Progenitor cell of endocrine pancreas (in vitro differentiated cells): ENCODE measurements at regions not wholly inside any gene's neighbourhood (a gene's known extent, or its start where the extent isn't known, plus 50 kb on each side); places are given as distances from the start of the nearest gene placed in this dataset.

Source experiments
- DNase-seq: peaks from one replicate; pipeline ENCODE4 v3.0.0; 2021; ENCODE audit warnings: low spot score; ENCODE audit not compliant: unreplicated experiment
- H3K27ac Mint-ChIP-seq: 2 replicates; pipeline ENCODE4 v1.8.0; 2021; ENCODE audit warnings: mild to moderate bottlenecking, moderate library complexity, mixed read lengths
- H3K27me3 Mint-ChIP-seq: 2 replicates; pipeline ENCODE4 v1.8.0; 2021; ENCODE audit warnings: mixed read lengths
- H3K36me3 Mint-ChIP-seq: 2 replicates; pipeline ENCODE4 v1.8.0; 2022; ENCODE audit warnings: mixed read lengths; ENCODE audit not compliant: insufficient read depth
- H3K4me1 Mint-ChIP-seq: 2 replicates; pipeline ENCODE4 v1.8.0; 2021; ENCODE audit warnings: low read depth, mixed read lengths
- H3K4me3 Mint-ChIP-seq: 2 replicates; pipeline ENCODE4 v1.8.0; 2021; ENCODE audit warnings: low read depth, mild to moderate bottlenecking, moderate library complexity, mixed read lengths
- H3K9me3 Mint-ChIP-seq: 2 replicates; pipeline ENCODE4 v1.8.0; 2021; ENCODE audit warnings: low read depth, mixed read lengths
- TF ChIP-seq, protein P1 (sequence below): fragments of 200-600 bp; sonication (generic); IDR thresholded peaks from one replicate; pipeline ENCODE4 v1.5.0; 2021; ENCODE audit warnings: antibody characterized with exemption, mild to moderate bottlenecking; ENCODE audit not compliant: unreplicated experiment

DNA sequence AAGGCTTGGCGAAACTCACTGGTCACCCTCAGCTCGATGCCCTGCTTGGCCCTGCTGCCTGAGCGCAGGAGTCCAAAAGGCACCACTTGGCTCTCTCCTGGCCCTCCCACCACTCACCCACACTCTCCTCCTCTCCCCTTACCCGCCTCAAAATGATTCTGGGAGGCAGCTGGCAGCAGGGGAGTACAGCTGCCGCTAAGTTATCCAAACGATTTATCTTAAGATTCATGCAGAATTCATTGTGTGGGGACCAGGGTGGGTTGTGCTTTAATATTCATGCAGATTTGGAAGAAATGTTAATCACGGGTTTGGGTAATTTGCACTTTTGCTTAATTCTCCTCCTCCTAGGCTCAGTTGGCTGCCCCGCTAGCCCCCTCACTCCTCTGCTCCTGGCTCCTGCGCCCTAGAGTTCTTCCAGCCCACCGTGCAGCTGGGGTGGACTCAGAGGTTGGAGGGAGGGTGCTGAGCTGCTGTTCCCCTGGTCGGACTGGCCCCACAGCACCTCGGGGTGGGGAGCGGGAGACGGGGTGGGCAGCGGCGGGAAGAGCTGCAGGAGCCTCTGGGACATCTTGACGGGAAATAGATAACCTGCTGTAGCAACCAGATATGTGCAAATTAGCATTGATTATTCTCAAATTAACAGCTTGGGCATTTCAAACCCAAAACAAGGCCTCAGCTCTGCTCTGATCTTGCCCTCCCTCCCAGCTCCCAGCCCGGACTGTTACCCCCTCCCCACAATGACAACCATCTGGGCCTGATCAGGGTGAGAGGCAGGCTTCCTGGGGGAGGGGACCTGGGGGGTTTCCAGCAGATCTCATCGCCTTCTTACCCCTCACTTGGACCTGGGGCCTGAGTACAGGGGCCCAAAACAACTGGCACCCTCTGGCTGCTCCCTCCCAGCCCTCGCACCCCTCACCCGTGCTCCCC is 122.6 kb upstream of the RPL38 start:
- Mint-ChIP-seq H3K27ac (no peak overlapping the region), H3K36me3 (no peaks in the 10 kb centered on the region), H3K27me3 (peaks cover 32% of the 10 kb centered on the region), H3K4me3 (no peak overlapping the region), H3K9me3 (no peaks in the 10 kb centered on the region), H3K4me1 (peaks cover 3% of the 10 kb centered on the region)
- TF ChIP-seq, protein P1, sequence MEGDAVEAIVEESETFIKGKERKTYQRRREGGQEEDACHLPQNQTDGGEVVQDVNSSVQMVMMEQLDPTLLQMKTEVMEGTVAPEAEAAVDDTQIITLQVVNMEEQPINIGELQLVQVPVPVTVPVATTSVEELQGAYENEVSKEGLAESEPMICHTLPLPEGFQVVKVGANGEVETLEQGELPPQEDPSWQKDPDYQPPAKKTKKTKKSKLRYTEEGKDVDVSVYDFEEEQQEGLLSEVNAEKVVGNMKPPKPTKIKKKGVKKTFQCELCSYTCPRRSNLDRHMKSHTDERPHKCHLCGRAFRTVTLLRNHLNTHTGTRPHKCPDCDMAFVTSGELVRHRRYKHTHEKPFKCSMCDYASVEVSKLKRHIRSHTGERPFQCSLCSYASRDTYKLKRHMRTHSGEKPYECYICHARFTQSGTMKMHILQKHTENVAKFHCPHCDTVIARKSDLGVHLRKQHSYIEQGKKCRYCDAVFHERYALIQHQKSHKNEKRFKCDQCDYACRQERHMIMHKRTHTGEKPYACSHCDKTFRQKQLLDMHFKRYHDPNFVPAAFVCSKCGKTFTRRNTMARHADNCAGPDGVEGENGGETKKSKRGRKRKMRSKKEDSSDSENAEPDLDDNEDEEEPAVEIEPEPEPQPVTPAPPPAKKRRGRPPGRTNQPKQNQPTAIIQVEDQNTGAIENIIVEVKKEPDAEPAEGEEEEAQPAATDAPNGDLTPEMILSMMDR, result no peak
- DNase-seq, result no peak

DNA sequence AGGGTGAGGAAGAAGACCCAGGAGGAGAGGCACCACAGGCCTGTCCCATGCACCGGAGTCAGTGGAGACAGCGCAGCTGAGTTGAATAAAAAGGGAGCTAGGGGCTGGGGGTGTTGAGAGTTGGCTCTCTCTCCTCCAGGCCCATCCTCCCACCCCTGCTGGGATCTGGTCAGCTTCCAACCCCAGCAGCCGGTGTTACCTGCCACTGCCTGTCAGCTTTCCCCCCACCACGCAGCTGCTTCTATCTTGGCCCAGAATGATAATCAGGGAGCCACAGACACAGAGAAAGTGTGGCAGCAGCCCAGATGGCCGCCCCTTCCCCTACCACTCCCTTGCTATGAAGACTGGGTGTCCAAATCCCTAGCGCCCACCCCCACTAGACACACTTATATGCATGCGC is 120.6 kb upstream of the RPL38 start:
- TF ChIP-seq, protein P1, result no peak
- H3K4me3 Mint-ChIP-seq, result no peak overlapping the region
- peaks cover 3% of the 10 kb centered on the region for H3K4me1 Mint-ChIP-seq
- no peak for DNase-seq
- H3K27ac Mint-ChIP-seq, result no peak overlapping the region
- no peaks in the 10 kb centered on the region for H3K9me3 Mint-ChIP-seq
- H3K27me3 Mint-ChIP-seq, result peaks cover 32% of the 10 kb centered on the region
- no peaks in the 10 kb centered on the region for H3K36me3 Mint-ChIP-seq

DNA sequence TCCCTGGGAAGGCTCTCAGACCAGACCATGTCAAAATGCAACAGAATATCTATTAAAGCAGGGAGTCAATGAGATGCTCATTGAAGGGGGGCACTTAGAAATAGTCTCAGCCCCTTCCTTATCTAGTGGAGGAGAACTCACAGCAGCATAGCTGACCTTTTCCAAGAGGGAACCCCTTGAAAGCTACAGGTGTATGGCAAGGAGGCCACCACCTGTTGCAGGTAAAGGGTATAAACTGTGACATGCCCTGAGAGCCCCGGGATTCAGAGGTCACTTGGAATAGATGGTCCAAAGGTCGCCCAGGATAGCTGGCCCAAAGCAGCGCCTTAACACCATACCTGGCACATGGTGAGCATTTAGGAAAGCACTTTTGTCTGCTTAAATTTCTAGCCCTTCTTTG is 120.2 kb upstream of the RPL38 start:
- H3K4me1 Mint-ChIP-seq, result peaks cover 2% of the 10 kb centered on the region
- DNase-seq, result no peak
- TF ChIP-seq, protein P1, result no peak
- no peaks in the 10 kb centered on the region for H3K36me3 Mint-ChIP-seq
- no peak overlapping the region for H3K4me3 Mint-ChIP-seq
- no peak overlapping the region for H3K27ac Mint-ChIP-seq
- H3K9me3 Mint-ChIP-seq, result no peaks in the 10 kb centered on the region
- peaks cover 36% of the 10 kb centered on the region for H3K27me3 Mint-ChIP-seq

GRCh38 chr17:74085434-74085833 is 118.0 kb upstream of the RPL38 start:
- TF ChIP-seq, protein P1, result peak; percentile 35
- no peak for DNase-seq
- Mint-ChIP-seq H3K27ac (no peak overlapping the region), H3K27me3 (peaks cover 22% of the 10 kb centered on the region), H3K9me3 (no peaks in the 10 kb centered on the region), H3K4me1 (no peaks in the 10 kb centered on the region), H3K4me3 (no peak overlapping the region), H3K36me3 (no peaks in the 10 kb centered on the region)

GRCh38 chr17:74087002-74087585 is 116.4 kb upstream of the RPL38 start:
- TF ChIP-seq, protein P1, result no peak
- Mint-ChIP-seq H3K27me3 (peaks cover 15% of the 10 kb centered on the region), H3K4me3 (no peak overlapping the region), H3K9me3 (peaks cover 4% of the 10 kb centered on the region), H3K27ac (no peak overlapping the region), H3K36me3 (no peaks in the 10 kb centered on the region), H3K4me1 (no peaks in the 10 kb centered on the region)
- no peak for DNase-seq
